ENCODE measurements at regions not wholly inside any gene's neighbourhood (a gene's known extent, or its start where the extent isn't known, plus 50 kb on each side); places are given as distances from the start of the nearest gene placed in this dataset.

- TF ChIP-seq CTCF (IDR thresholded peaks at IDR 0.05), result no peak
- TF ChIP-seq EZH2phosphoT487 (IDR thresholded peaks at IDR 0.05), result no peak
Measured at GRCh38 chr2:33909945-33910695, 311.0 kb upstream of the FAM98A start.

Measured in neural progenitor cell (in vitro differentiated cells).